HG03469 (cell line): ENCODE measurements at regions not wholly inside any gene's neighbourhood (a gene's known extent, or its start where the extent isn't known, plus 50 kb on each side); places are given as distances from the start of the nearest gene placed in this dataset.

Source experiments
- ATAC-seq: cut with Tn5 transposase; IDR thresholded peaks from one replicate; pipeline ENCODE4 v1.9.1; 2021; ENCODE audit warnings: mild to moderate bottlenecking, moderate library complexity, moderate number of reproducible peaks; ENCODE audit not compliant: unreplicated experiment

GRCh38 chr16:63230421-63231040, 1194.3 kb upstream of the CDH8 start:
- no peak for ATAC-seq

- no peak for ATAC-seq
Observed at GRCh38 chr16:63228259-63228658, 1192.0 kb upstream of the CDH8 start.

DNA sequence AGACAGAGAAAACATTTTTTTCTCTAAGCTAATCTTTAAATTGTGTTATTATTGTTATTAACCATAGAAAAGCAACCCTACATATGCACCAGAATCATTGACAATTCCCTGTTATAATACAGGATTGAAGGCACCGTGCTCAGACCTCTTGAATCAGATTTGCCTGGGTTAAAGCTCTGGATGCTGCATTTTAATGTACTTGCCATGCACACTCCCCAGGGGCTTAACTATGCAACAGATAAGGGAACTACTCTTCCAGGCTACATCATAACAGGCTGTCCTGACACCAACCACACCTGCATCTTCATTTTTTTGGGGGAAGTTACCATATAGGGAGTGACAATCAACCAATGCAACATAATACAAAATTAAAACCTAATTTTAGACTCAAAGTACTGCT, 1187.6 kb upstream of the CDH8 start:
- no peak for ATAC-seq

- no peak for ATAC-seq
Observed at GRCh38 chr16:63216696-63217423, 1180.6 kb upstream of the CDH8 start.

- no peak for ATAC-seq
Observed at GRCh38 chr16:63201851-63202250, 1165.6 kb upstream of the CDH8 start.

DNA sequence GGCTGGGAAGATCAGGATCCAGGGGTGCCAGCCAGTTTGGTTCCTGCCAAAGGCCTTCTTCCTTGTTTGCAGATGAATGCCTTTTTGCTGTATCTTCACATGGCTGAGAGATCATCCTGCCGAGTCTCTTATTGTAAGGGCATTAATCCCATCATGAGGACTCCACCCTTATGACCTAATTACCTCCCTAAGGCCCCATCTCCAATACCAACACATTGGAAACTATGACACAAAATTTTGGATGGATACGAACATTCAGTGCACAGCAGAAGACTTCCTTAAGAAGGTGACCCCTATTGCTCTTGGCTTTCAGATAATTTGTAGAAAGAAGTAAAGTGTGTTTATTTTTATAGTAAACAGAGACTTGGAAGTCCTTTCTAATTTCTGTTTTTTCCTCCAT, 1164.7 kb upstream of the CDH8 start:
- ATAC-seq: no peak

DNA sequence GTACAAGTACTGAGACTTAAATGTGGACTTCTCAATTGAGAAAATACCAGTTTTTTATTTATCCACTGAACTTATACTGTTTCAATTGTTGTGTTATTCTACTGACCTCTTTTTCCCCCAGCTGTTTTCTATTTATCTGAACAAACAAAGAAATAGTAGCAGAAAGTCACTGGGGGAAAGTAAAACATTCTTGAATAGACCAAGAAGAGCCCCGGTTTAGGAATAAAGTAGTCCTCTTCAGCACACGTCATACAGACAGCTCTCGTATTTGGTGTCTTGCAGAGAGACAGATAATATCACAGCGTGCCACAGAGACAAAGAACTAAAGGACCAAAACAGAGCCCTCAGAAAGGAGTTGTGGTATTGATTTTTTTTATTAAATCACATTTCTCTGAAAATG, 1159.1 kb upstream of the CDH8 start:
- ATAC-seq: no peak

DNA sequence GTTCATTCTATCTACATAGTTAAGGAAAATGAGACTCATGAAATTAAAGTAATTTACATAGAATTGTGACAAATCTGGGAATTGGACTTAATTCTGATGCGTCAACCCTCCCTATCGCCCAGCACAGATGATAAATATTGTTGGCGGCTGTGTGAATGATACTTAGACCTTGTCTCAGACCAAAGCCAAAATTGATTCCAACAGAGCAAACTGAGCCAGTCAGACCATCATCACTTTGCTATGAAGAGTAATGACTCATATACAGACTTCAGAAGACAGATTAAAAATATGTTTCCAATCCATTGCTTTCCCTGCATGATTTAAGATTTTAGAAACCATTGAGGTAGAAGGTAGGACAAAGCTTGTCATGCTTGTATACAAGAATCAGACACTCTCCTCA, 1156.7 kb upstream of the CDH8 start:
- ATAC-seq: no peak

- ATAC-seq: no peak
Observed at GRCh38 chr16:63188086-63188771, 1152.0 kb upstream of the CDH8 start.

DNA sequence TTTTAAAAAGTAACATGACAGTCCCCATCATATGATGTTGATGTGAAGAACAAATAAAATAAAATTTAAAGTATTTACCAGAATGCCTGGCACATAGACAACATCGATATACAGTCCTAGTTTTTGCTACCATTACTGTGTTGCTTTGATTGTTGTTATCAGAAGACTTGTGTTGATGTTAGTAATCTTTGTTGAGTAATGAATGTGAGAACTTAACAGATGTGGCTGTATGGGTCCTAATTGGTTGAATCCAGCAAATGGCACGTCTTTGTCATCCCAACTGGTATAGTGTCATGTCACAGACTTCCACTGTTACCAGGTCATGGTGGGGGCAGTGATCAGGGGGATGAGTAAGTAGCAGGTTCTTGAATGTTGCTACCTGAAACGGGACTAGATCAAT, 1151.4 kb upstream of the CDH8 start:
- ATAC-seq: no peak

DNA sequence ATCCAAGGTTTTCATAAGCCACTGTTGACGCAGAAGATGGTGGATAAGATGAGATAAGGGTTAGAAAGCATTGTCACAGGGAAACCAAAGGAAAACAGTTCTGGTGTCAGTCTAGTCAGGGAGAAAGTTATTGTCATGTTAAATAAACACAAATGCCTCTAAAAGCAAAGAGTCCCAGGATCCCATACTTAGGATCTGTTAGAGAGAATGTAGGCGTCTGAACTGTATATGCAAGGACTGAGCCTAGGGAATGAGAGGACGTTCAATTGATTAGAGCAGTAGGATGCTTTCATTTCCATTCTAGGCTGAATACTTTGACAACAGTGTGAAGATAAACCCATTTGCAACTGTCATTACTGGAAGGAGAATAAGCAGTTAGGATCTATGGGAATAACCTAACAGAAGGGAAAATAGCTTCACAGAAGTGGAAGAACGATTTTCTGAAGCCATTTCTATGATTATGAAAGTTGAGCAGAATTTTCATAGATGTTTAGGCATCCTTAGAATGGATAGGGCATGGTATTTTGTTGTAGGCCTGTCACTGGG, 1149.1 kb upstream of the CDH8 start:
- ATAC-seq: no peak

DNA sequence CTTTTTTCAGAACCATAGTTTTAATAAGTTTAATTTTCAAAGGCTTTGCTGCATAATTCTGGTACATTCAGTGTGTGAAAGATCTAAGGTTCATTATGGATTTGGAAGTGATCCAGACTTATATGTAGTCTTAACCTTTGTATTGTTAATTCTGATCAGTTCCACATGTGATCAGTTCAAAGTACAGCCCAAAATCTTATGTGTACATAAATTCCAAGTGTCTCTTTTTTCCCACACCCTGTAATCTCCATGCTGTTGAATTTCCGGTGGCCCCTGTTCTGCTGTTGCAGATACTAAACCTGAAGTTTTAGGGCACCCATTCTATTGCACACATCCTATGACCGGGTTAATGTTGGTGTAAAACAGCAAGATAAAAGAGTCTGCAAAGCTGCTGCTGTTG, 1147.5 kb upstream of the CDH8 start:
- ATAC-seq: no peak

DNA sequence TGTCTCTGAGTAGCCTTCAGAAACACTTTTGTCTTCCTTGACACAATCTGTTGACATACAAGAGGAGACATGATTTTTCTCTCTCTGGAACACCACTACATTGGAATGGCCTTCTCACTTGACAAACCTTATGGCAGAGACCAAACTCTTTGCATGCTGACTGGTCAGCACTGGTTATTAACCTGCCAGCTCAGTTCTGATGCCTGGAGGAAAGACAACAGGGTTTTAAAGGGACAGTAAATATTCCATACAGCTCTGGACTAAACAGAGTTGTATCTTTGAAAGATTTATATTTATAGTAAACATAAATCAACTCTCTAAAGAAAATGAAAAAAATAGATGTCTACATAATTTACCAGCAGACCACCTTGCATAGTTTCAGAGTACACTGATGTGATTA, 1139.1 kb upstream of the CDH8 start:
- ATAC-seq: no peak

DNA sequence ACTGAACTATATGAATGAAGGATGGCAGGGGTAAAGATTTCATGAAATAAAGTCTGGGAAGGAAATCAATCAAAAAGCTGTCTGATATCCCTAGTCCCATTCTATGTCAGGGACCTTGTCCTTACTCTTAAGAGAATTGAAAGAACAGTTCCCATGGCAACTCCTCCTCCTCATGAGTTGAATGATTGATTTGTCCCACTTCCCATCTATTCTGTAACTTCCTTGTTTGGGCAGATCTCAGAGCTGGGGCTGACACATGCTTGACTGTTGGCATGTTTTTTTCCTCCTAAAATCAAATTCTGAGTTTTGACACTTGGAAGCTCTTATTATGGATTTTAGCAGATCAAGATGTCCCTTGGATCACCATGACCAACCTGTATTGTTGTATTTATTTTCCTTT, 1138.6 kb upstream of the CDH8 start:
- no peak for ATAC-seq

- ATAC-seq: no peak
Observed at GRCh38 chr16:63171545-63171944, 1135.3 kb upstream of the CDH8 start.

GRCh38 chr16:63169100-63169499, 1132.9 kb upstream of the CDH8 start:
- ATAC-seq: no peak

DNA sequence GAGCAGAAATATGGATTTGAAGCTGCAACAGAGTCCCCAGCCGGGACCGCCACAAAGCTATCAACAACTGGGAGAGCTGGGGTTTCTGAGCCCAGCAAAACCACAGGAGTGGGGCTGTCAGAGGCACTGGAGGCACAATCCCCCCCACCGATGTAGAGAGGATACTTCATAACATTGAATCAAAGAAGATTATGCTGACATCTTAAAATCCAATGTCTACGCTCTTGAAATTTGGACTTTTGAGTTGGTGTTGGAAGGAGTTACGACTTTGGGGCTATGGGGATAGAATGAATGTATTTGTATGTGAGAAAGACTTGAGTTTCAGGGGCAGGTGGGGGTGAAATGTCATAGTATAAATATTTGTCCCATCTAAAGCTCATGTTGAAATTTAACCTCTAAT, 1121.6 kb upstream of the CDH8 start:
- ATAC-seq: no peak

GRCh38 chr16:63146251-63146650, 1110.0 kb upstream of the CDH8 start:
- ATAC-seq: no peak

DNA sequence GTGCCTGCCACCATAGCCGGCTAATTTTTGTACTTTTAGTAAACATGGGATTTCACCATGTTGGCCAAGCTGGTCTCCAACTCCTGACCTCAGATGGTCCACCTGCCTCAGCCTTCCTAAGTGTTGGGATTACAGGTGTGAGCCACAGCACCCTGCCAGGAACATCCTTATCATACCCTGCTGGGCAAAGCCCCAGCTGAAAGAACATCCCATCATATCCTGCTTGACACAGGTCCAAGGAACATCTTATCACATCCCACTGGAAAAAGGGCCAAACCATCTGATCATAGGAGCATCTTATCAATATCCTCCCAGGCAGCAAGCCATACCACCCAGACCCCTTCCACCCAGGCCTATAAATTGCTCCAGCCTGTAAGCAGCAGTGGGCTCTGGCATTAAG, 1109.2 kb upstream of the CDH8 start:
- no peak for ATAC-seq

DNA sequence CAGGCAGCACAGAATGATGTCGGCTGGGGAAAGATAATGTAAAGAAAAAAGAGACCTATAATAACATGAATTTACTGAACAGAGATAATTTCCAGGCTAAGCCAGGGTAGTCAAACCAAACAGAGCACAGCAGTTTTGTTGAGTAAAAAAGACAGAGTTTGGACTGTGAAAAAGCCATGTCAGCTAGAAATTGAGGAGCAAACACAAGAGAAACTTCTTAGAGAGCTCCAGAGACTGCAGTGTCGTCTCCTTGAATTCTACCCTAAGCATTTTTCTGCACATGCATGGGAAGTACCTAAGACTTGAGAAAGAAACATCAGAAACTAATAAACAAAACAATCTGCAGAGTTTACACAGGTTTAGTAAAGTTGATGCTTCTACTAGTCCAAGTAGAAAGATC, 1098.8 kb upstream of the CDH8 start:
- ATAC-seq: no peak

- no peak for ATAC-seq
Observed at GRCh38 chr16:63131503-63131902, 1095.3 kb upstream of the CDH8 start.

- no peak for ATAC-seq
Observed at GRCh38 chr16:63130942-63131341, 1094.7 kb upstream of the CDH8 start.
